RWPE1 (cell line): ENCODE measurements at regions not wholly inside any gene's neighbourhood (a gene's known extent, or its start where the extent isn't known, plus 50 kb on each side); places are given as distances from the start of the nearest gene placed in this dataset.

Source experiments
- CTCF ChIA-PET: fragments of 350-600 bp; sonication (Branson Sonifier 250); formaldehyde crosslinking; extraction: SDS; loops from one replicate; lab custom pipeline; 2021; lab: Yijun Ruan, JAX
- POLR2A ChIA-PET: fragments of 400-600 bp; formaldehyde crosslinking; extraction: SDS; loops from one replicate; lab custom pipeline; 2020; ENCODE audit warnings: antibody characterized with exemption; ENCODE audit not compliant: low non-redundant PET; lab: Yijun Ruan, JAX
- DNase-seq: peaks from one replicate; pipeline ENCODE4 v3.0.0; 2012; ENCODE audit warnings: low spot score
- H3K27ac ChIP-seq: fragments of 450-650 bp; 2 replicates; pipeline ENCODE4 v1.5.1; 2017
- TF ChIP-seq, protein P1 (sequence below): fragments of 450-650 bp; conservative IDR thresholded peaks from 2 replicates; pipeline ENCODE4 v1.5.1; 2017; ENCODE audit warnings: low read depth, mild to moderate bottlenecking

- TF ChIP-seq, protein P1, sequence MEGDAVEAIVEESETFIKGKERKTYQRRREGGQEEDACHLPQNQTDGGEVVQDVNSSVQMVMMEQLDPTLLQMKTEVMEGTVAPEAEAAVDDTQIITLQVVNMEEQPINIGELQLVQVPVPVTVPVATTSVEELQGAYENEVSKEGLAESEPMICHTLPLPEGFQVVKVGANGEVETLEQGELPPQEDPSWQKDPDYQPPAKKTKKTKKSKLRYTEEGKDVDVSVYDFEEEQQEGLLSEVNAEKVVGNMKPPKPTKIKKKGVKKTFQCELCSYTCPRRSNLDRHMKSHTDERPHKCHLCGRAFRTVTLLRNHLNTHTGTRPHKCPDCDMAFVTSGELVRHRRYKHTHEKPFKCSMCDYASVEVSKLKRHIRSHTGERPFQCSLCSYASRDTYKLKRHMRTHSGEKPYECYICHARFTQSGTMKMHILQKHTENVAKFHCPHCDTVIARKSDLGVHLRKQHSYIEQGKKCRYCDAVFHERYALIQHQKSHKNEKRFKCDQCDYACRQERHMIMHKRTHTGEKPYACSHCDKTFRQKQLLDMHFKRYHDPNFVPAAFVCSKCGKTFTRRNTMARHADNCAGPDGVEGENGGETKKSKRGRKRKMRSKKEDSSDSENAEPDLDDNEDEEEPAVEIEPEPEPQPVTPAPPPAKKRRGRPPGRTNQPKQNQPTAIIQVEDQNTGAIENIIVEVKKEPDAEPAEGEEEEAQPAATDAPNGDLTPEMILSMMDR: no peak
- POLR2A ChIA-PET: no interaction called here
- CTCF ChIA-PET: interaction anchor here (0.6 kb wide), 1 partner anchor 402 kb away, joined by 7 read pairs; no protein-coding TSS in a partner anchor
- no peak overlapping the region for H3K27ac ChIP-seq
- DNase-seq: no peak
Measured at GRCh38 chr2:156739301-156739700, 303.1 kb downstream of the GPD2 start.

DNA sequence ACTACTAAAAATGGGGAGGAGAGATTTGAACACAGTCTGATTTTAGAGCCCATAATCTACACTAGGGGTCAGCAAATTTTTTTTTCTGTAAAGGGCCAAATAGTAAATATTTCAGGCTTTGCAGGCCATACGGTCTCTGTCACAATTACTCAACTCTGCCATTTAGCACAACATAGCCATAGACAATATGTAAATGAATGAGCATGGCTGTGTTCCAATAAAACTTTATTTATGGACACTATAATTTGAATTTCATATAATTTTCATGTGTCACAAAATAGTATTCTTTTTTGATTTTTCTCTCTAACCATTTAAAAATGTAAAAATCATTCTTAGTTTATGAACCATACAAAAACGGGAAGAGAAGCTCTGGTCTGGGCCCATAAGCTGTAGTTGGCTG, 309.4 kb downstream of the GPD2 start:
- DNase-seq: no peak
- ChIA-PET CTCF (no interaction called here), POLR2A (no interaction called here)
- TF ChIP-seq, protein P1: no peak
- H3K27ac ChIP-seq: no peak overlapping the region

- DNase-seq: no peak
- TF ChIP-seq, protein P1: no peak
- ChIA-PET CTCF (interaction anchor here (0.7 kb wide), 1 partner anchor 38 kb away, joined by 5 read pairs; no protein-coding TSS in a partner anchor), POLR2A (no interaction called here)
- no peak overlapping the region for H3K27ac ChIP-seq
Measured at GRCh38 chr2:156748221-156748620, 312.0 kb downstream of the GPD2 start.

- DNase-seq: no peak
- ChIA-PET POLR2A (no interaction called here), CTCF (no interaction called here)
- no peak overlapping the region for H3K27ac ChIP-seq
- TF ChIP-seq, protein P1: no peak
Measured at GRCh38 chr2:156752042-156752441, 315.9 kb downstream of the GPD2 start.

GRCh38 chr2:156753766-156754165, 317.6 kb downstream of the GPD2 start:
- no peak for DNase-seq
- ChIA-PET CTCF (interaction anchor here (0.6 kb wide), 2 partner anchors 353 to 994 kb away, joined by 3 read pairs; no protein-coding TSS in a partner anchor), POLR2A (no interaction called here)
- H3K27ac ChIP-seq: no peak overlapping the region
- TF ChIP-seq, protein P1: no peak

DNA sequence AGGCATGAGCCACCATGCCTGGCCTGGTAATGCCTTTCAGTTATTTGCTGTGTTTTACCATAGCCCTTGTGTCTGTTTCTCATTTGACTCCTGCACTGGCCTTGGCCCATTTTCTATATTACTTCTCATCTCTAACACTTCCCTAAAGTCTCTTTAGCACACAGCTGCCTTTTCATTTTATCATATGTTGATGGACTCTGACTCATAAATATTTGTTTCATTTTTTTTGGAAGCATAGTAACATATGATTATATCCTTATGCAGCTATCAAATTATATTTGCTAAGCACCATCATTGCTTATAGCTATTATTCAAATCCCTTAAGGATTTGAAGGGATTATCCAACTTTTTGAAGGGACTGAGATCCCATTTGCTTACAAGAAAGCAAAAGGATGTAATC, 320.3 kb downstream of the GPD2 start:
- no peak overlapping the region for H3K27ac ChIP-seq
- DNase-seq: no peak
- CTCF ChIA-PET: interaction anchor here (0.6 kb wide), 1 partner anchor 1584 kb away, joined by 3 read pairs; no protein-coding TSS in a partner anchor
- TF ChIP-seq, protein P1: no peak
- POLR2A ChIA-PET: no interaction called here

DNA sequence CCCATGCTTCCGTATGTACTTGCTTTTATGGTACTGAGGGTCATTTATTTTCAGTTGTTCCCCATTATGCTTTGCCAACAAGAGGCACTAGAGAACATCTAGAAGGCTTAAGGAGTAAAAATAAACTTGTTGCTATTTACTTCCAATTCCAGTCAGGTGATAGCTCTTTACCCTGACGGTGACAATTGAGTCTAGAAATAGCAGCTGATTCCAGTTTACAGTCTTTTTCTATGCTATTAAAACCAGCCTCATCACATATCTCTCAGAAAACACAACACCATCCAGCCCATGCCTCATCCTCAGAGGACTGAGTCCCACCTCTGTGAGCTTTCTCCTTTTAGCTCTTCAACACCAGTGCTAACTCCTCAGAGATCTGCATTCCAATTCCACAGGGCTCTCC, 327.0 kb downstream of the GPD2 start:
- TF ChIP-seq, protein P1: no peak
- H3K27ac ChIP-seq: no peak overlapping the region
- DNase-seq: no peak
- ChIA-PET CTCF (interaction anchor here (0.8 kb wide), 1 partner anchor 20 kb away, joined by 4 read pairs; no protein-coding TSS in a partner anchor), POLR2A (no interaction called here)
